Activated T-helper 1 cell treated with anti-CD3 and anti-CD28 coated beads, Interleukin-12 subunit alpha, Interleukin-12 subunit beta, Interleukin-2, Interleukin-4 antibody, amounts not matched to agents 30 ng/mL and 10 ng/mL and 1 ng/mL, durations not matched to agents 14 hours and 24 hours and 36 hours (primary cell): ENCODE measurements at regions not wholly inside any gene's neighbourhood (a gene's known extent, or its start where the extent isn't known, plus 50 kb on each side); places are given as distances from the start of the nearest gene placed in this dataset.

Source experiments
- DNase-seq: peaks from one replicate; pipeline ENCODE4 v3.0.0; 2021; ENCODE audit warnings: low spot score
- H3K27ac Mint-ChIP-seq: one replicate; pipeline ENCODE4 v1.8.0; 2021; ENCODE audit warnings: mild to moderate bottlenecking, mixed read lengths
- H3K27me3 Mint-ChIP-seq: one replicate; pipeline ENCODE4 v1.8.0; 2022; ENCODE audit warnings: mild to moderate bottlenecking, moderate library complexity, mixed read lengths; ENCODE audit not compliant: insufficient read depth
- H3K36me3 Mint-ChIP-seq: one replicate; pipeline ENCODE4 v1.8.0; 2021; ENCODE audit warnings: low read depth, mixed read lengths
- H3K4me1 Mint-ChIP-seq: one replicate; pipeline ENCODE4 v1.8.0; 2021; ENCODE audit warnings: low read depth, mixed read lengths
- H3K4me3 Mint-ChIP-seq: one replicate; pipeline ENCODE4 v1.8.0; 2021; ENCODE audit warnings: mild to moderate bottlenecking, moderate library complexity, mixed read lengths
- H3K9me3 Mint-ChIP-seq: one replicate; pipeline ENCODE4 v1.8.0; 2021; ENCODE audit warnings: mixed read lengths
- intact Hi-C: fragments of 100-400 bp; cut with micrococcal nuclease; formaldehyde crosslinking; loops from one replicate; pipeline ENCODE4 v1.15.1; 2024

DNA sequence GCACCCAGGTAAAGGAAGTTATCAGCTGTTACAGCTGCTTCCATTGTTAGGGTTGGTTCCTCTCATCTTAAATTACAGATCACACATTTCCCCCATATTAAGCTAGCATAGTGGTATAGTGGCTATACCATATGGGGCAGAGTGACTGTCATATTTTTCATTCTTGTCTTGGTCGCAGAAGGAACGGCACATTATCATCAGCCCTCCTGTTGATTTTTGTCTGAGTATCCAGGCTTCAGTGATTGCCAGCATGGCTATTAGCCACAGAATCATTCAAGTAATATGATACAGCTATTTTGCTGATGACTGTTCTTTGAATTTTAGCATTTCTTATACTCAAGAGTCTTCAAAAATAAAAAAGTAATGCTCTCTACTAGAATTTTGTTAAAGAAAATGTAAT, 240.9 kb downstream of the LIG4 start:
- H3K27me3 Mint-ChIP-seq: no peaks in the 10 kb centered on the region
- H3K9me3 Mint-ChIP-seq: no peaks in the 10 kb centered on the region
- H3K4me3 Mint-ChIP-seq: no peak overlapping the region
- no peaks in the 10 kb centered on the region for H3K4me1 Mint-ChIP-seq
- H3K27ac Mint-ChIP-seq: no peak overlapping the region
- intact Hi-C loops: no loop called here
- DNase-seq: no peak
- no peaks in the 10 kb centered on the region for H3K36me3 Mint-ChIP-seq

DNA sequence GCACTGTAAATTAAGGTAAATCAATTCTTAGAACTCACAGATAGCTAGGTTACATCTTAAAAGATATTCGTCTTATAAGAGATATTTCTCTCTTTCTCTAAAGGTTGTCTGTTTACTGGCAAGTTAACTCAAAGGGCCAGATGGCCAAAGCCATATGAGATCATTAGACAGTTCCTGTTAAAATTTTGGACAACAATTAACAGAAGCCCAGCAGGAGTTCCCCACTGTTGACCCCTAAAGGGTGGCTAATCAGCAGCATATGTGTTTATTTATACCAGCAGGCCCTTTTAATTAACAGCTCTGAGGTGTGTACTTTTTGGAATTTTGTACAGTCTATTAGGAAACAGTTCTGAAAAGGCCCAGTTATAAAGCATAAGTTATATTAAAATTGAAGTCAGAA, 245.8 kb downstream of the LIG4 start:
- intact Hi-C loops: no loop called here
- Mint-ChIP-seq H3K4me3 (no peak overlapping the region), H3K27ac (no peak overlapping the region), H3K4me1 (no peaks in the 10 kb centered on the region), H3K36me3 (no peaks in the 10 kb centered on the region), H3K9me3 (no peaks in the 10 kb centered on the region), H3K27me3 (peaks cover 1% of the 10 kb centered on the region)
- DNase-seq: no peak

DNA sequence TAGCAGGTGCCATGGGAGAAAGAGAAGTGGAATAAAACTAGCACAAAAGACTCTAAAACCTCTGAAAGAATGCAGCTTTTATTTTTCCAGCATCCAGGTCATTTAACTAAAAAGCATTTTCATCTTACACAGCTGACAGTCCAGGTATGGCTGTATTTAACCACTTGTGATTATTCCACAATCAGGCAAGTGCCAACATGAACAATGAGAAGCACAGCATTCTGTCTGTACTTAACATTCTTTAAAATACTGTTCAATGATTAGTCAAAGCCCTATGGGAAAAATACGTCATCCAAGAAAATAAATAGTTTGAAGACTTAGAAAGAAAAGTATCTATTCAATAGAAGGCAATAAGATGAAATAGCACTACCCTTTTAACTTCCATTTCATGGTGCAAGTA, 246.9 kb downstream of the LIG4 start:
- DNase-seq: no peak
- H3K4me3 Mint-ChIP-seq: no peak overlapping the region
- no peaks in the 10 kb centered on the region for H3K36me3 Mint-ChIP-seq

DNA sequence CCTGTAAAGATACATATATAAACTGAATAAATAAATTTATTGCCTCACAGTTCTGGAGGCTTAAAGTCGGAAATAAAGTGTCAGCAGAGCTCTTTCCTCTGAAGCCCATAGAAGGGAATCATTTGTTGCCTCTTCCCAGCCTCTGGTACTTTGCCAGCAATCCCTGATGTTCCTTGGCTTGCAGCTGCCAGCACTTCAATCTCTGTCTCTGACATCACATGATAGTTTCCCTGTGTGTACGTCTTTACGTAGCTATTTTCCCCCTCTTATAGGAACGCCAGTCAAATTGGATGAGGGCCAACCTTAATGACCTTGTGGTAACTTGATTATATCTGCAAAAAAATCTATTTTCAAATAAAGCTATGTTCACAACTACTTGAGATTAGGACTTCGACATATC, 250.9 kb downstream of the LIG4 start:
- Mint-ChIP-seq H3K36me3 (no peaks in the 10 kb centered on the region), H3K4me1 (no peaks in the 10 kb centered on the region), H3K4me3 (no peak overlapping the region), H3K27me3 (peaks cover 1% of the 10 kb centered on the region), H3K27ac (no peak overlapping the region), H3K9me3 (no peaks in the 10 kb centered on the region)
- no peak for DNase-seq
- intact Hi-C loops: no loop called here

More for the DNA sequence above, 246.9 kb downstream of the LIG4 start:
- intact Hi-C loops: no loop called here
- no peaks in the 10 kb centered on the region for H3K4me1 Mint-ChIP-seq
- H3K27ac Mint-ChIP-seq: no peak overlapping the region
- H3K27me3 Mint-ChIP-seq: peaks cover 1% of the 10 kb centered on the region
- H3K9me3 Mint-ChIP-seq: no peaks in the 10 kb centered on the region

DNA sequence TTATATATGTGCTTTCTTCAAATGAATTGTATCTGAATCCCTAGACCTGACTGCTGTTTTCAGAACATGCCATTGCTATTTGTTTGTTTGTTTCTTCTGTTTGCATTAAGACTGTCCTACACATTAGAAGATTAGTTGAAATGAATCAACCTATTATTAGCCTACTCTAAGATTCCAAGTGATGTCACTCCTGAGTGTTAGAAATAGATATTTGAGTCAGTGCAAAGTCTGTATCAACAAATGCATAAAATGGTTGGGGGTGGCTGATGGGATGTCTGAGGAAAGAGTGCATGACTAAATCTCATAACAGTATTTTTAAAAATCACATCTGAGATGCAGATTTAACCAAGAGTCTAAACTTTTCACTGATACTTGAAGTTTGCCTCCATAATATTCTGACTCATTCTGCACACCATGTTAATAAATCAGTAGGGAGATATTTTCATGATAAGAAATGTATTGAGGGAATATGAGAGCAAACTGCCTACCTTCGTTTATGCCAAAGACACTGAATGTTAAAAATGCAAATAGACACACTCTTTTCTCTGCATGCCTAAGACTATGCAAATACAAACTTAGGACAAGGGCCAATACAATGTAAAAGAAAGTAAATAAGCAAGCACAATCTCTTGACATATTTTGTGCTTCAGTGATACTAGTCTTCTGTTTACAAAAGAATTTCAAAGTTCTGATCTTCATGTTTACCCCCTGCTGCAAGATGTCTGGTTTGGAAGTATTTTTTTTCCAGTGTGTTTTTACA, 253.3 kb downstream of the LIG4 start:
- Mint-ChIP-seq H3K9me3 (no peaks in the 10 kb centered on the region), H3K36me3 (no peaks in the 10 kb centered on the region), H3K4me1 (no peaks in the 10 kb centered on the region), H3K27ac (no peak overlapping the region), H3K27me3 (peaks cover 1% of the 10 kb centered on the region), H3K4me3 (no peak overlapping the region)
- DNase-seq: no peak
- intact Hi-C loops: no loop called here

DNA sequence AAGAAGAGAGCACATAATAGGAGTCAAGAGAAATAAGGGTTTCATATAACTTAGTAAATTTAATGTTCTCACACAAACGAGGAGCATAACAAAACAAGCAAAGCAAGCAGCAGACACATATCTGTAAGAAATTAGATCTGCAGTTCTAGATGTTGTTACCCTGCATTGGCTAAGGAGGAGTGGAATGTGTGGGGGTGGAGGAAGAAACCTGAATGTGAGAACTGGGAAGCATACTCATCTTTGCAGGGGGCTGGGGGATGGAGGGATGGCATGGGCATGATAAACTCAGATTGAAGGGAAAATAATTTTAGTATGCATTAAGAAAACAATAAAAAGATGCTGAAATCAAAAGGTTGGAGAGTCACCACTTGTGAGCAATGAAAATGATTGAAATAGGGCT, 255.0 kb downstream of the LIG4 start:
- no peak overlapping the region for H3K27ac Mint-ChIP-seq
- DNase-seq: no peak
- H3K4me3 Mint-ChIP-seq: no peak overlapping the region
- H3K27me3 Mint-ChIP-seq: peaks cover 1% of the 10 kb centered on the region
- H3K4me1 Mint-ChIP-seq: no peaks in the 10 kb centered on the region
- intact Hi-C loops: no loop called here
- no peaks in the 10 kb centered on the region for H3K9me3 Mint-ChIP-seq
- H3K36me3 Mint-ChIP-seq: no peaks in the 10 kb centered on the region

DNA sequence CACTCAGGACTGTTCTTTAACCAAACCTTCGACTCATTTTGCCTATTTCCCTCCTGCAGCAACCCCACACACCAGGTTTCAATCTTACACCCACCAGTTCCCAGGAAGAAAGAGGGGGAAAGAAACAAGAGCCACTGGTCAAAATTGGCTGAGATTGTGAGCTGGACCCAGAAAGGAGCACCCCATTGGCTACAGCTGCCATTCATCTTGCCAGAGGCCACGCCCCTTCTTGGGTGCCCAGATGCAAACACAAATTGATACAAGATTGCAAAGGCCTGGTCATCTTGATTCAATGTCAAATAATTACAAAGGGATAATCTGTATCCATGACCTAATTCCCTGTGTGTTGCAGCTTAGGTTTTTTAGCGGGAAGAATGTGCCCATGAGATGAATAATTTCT, 258.4 kb downstream of the LIG4 start:
- Mint-ChIP-seq H3K4me3 (no peak overlapping the region), H3K27ac (no peak overlapping the region), H3K4me1 (no peaks in the 10 kb centered on the region), H3K27me3 (no peaks in the 10 kb centered on the region), H3K36me3 (no peaks in the 10 kb centered on the region), H3K9me3 (peaks cover 5% of the 10 kb centered on the region)
- intact Hi-C loops: no loop called here
- no peak for DNase-seq

DNA sequence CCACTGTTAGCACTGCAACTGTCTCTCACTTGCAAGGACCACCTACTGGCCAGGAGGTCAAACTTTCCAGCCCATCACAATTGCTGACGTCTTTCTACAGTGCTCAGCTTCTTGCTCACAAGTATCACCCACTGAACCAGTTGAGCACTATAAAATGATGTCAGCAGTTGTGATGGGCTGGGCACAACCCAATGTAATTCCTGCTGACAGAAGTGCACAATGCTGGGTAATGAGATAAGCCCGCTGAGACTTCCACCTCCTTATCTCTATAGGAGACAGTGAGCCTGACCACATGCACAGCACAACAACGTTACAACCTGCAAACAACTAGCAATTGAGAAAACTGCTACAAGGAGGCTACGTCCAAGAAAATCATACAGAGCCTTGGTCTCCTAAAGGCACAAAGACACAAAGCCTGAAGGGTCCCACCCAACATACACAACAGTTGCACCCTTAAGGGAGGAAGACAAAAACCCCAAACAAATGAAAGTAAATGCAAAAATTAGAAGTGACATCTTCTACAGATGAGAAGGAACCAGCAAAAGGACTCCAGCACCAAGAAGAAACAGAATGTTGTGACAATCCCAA, 273.2 kb downstream of the LIG4 start:
- intact Hi-C loops: no loop called here
- no peak overlapping the region for H3K4me3 Mint-ChIP-seq

DNA sequence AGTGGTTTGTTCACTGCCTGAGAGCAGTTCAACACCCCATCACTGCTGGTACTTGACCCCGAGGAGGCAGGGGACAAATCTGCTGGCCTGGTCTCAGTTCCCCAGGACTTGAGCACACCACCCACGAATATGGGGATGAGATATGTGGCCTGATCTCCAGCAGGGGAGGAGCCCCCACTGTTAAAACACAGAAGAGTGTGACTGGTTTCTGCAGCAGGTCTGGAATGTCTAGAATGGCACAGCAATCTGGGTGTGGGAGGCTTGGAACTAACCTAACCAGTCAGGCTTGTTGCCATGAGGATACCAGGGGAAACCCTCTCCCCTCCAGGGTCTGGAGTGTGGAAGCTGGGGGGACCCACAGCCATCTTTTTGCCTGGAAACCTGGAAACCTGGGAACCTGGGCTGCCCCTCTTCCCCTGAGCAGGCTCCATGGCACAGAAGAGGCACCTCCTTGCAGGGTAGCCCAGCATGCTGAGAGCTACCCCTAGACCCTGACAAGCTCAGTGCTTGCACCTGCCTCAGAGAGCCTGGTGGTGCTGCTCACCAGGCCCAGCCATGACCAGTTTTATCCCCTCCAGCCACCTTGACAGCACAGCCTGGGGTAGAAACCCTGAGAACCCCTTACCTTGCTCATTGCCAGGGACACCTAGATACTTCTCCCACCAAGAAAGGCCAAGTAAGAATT, 273.8 kb downstream of the LIG4 start:
- intact Hi-C loops: no loop called here

More for the DNA sequence above, 273.2 kb downstream of the LIG4 start:
- no peaks in the 10 kb centered on the region for H3K27me3 Mint-ChIP-seq
- H3K9me3 Mint-ChIP-seq: peaks cover 7% of the 10 kb centered on the region
- DNase-seq: no peak
- H3K4me1 Mint-ChIP-seq: no peaks in the 10 kb centered on the region
- no peak overlapping the region for H3K27ac Mint-ChIP-seq
- no peaks in the 10 kb centered on the region for H3K36me3 Mint-ChIP-seq

DNA sequence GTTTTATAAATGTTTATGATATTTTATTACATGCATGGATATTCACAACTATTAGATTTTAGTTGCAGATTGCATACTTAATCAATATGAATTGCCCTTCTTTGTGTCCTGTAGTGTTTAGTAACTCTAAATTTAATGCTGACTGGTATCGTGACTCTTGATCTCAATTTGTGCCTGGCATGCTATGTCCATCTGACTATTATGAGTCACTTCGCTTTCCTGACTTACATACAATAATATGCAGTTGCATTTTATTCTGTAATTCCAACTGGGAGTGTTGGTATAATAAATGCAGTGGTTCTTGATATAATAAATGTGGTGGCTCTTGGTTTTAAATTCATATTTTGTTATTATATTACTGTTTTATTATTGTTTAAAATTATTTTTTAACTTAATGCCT, 277.5 kb downstream of the LIG4 start:
- intact Hi-C loops: no loop called here
- no peaks in the 10 kb centered on the region for H3K36me3 Mint-ChIP-seq

More for the DNA sequence above, 273.8 kb downstream of the LIG4 start:
- H3K4me3 Mint-ChIP-seq: no peak overlapping the region
- no peaks in the 10 kb centered on the region for H3K36me3 Mint-ChIP-seq
- H3K9me3 Mint-ChIP-seq: peaks cover 7% of the 10 kb centered on the region
- H3K4me1 Mint-ChIP-seq: no peaks in the 10 kb centered on the region
- DNase-seq: no peak
- H3K27me3 Mint-ChIP-seq: no peaks in the 10 kb centered on the region
- H3K27ac Mint-ChIP-seq: no peak overlapping the region

DNA sequence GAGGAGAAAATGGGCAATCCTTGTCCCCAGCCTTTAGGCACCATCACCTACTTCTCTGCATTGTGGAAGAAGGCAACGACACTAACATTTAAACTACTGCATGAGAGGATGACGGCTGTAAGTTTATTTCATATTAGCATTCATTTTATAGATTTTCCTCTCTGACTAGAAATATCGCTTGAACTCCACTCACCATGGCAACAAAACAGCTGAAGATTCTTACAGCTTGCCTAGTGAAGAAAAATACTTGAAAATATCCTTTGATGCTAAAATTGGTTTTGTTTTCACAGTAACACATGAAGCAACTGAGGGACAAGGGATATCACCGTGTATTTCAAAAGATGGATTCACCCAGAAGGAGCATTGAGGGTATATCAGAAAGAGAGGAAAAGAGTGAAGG, 284.3 kb downstream of the LIG4 start:
- Mint-ChIP-seq H3K9me3 (peaks cover 10% of the 10 kb centered on the region), H3K4me3 (no peak overlapping the region), H3K27ac (no peak overlapping the region), H3K27me3 (no peaks in the 10 kb centered on the region), H3K36me3 (no peaks in the 10 kb centered on the region), H3K4me1 (no peaks in the 10 kb centered on the region)
- intact Hi-C loops: no loop called here
- no peak for DNase-seq

More for the DNA sequence above, 277.5 kb downstream of the LIG4 start:
- H3K27ac Mint-ChIP-seq: no peak overlapping the region
- H3K4me3 Mint-ChIP-seq: no peak overlapping the region
- no peak for DNase-seq
- H3K4me1 Mint-ChIP-seq: no peaks in the 10 kb centered on the region
- no peaks in the 10 kb centered on the region for H3K27me3 Mint-ChIP-seq
- no peaks in the 10 kb centered on the region for H3K9me3 Mint-ChIP-seq

DNA sequence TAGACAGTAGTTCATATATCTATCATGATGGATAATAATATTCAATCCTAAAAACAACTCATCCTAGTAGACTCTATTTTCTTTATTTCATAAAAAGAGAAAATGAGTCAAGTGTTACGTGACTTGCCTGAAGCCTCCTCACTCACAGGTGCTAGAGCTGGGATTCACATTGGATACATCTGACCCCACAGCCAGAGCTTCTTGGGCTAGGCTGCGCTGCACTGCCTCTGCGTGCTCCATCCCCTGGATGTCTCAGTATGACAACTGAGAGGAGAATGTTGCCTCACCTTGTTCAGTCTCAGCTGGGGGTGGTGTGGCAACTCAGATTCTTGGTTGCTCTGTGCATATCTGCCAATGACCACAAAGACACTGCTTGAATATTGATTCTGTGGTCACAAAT, 286.6 kb downstream of the LIG4 start:
- no peaks in the 10 kb centered on the region for H3K27me3 Mint-ChIP-seq
- H3K4me3 Mint-ChIP-seq: no peak overlapping the region
- no peaks in the 10 kb centered on the region for H3K36me3 Mint-ChIP-seq
- H3K9me3 Mint-ChIP-seq: peaks cover 10% of the 10 kb centered on the region
- intact Hi-C loops: no loop called here
- no peak overlapping the region for H3K27ac Mint-ChIP-seq
- no peak for DNase-seq
- H3K4me1 Mint-ChIP-seq: no peaks in the 10 kb centered on the region

DNA sequence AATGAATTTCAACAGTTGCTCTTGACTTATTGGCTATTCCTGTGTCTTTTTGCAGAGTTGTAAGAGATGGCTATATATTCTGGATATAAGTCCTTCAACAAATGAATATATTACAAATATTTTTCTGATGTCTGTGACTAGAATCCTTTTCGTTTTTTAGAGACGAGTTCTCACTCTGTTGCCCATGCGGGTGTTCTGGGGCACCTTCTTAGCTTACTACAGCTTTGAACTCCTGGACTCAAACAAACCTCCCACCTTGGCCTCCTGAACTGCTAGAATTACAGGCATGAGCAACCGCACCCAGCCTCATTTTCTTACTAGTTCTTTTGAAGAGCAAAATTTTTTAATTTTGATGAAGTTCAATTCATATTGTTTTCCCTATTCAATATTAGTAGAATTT, 287.8 kb downstream of the LIG4 start:
- no peaks in the 10 kb centered on the region for H3K36me3 Mint-ChIP-seq
- H3K27ac Mint-ChIP-seq: no peak overlapping the region
- peaks cover 10% of the 10 kb centered on the region for H3K9me3 Mint-ChIP-seq
- no peaks in the 10 kb centered on the region for H3K27me3 Mint-ChIP-seq
- DNase-seq: no peak
- intact Hi-C loops: no loop called here
- H3K4me3 Mint-ChIP-seq: no peak overlapping the region
- no peaks in the 10 kb centered on the region for H3K4me1 Mint-ChIP-seq
